ENCODE measurements at regions not wholly inside any gene's neighbourhood (a gene's known extent, or its start where the extent isn't known, plus 50 kb on each side); places are given as distances from the start of the nearest gene placed in this dataset.

- Mint-ChIP-seq H3K27me3 (ENCODE audit: insufficient read depth) (peaks cover 64% of the 10 kb centered on the region), H3K36me3 (ENCODE audit: low read depth) (no peaks in the 10 kb centered on the region), H3K4me3 (no peak overlapping the region), H3K9me3 (peaks cover 20% of the 10 kb centered on the region), H3K27ac (no peak overlapping the region), H3K4me1 (peaks cover 37% of the 10 kb centered on the region)
- TF ChIP-seq, protein P1, sequence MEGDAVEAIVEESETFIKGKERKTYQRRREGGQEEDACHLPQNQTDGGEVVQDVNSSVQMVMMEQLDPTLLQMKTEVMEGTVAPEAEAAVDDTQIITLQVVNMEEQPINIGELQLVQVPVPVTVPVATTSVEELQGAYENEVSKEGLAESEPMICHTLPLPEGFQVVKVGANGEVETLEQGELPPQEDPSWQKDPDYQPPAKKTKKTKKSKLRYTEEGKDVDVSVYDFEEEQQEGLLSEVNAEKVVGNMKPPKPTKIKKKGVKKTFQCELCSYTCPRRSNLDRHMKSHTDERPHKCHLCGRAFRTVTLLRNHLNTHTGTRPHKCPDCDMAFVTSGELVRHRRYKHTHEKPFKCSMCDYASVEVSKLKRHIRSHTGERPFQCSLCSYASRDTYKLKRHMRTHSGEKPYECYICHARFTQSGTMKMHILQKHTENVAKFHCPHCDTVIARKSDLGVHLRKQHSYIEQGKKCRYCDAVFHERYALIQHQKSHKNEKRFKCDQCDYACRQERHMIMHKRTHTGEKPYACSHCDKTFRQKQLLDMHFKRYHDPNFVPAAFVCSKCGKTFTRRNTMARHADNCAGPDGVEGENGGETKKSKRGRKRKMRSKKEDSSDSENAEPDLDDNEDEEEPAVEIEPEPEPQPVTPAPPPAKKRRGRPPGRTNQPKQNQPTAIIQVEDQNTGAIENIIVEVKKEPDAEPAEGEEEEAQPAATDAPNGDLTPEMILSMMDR (conservative IDR thresholded peaks at IDR 0.05), result no peak
- Histone ChIP-seq H3K27me3 (ENCODE audit: control insufficient read depth, insufficient read depth, low read length, poor library complexity, severe bottlenecking) (peaks cover 21% of the 10 kb centered on the region), H3K9ac (ENCODE audit: extremely low read depth, low read length, poor library complexity, severe bottlenecking) (no peak overlapping the region), H3K27ac (ENCODE audit: low read depth, low read length) (no peak overlapping the region), H3K9me3 (ENCODE audit: control insufficient read depth, low read length) (no peaks in the 10 kb centered on the region), H3K36me3 (ENCODE audit: control insufficient read depth, insufficient read depth, low read length) (no peaks in the 10 kb centered on the region), H3K4me1 (ENCODE audit: control insufficient read depth, insufficient read depth, low read length) (no peaks in the 10 kb centered on the region), H3K4me3 (ENCODE audit: low read length) (no peak overlapping the region)
- WGBS, 2 experiments (ENCODE audit: insufficient coverage in 1 of 2, insufficient read length in 1 of 2), result 74% methylated on average over 1 of the region's 3 CpGs; no CpG with 5 or more reads in 1 of the 2 experiments
- peak; percentile 59 for DNase-seq
These were observed 67.0 kb upstream of the BCOR start for GRCh38 chrX:40164751-40165150.

GRCh38 chrX:40158036-40158706 lies 60.4 kb upstream of the BCOR start:
- Histone ChIP-seq H3K27ac (ENCODE audit: low read depth, low read length) (no peak overlapping the region), H3K27me3 (ENCODE audit: control insufficient read depth, insufficient read depth, low read length, poor library complexity, severe bottlenecking) (peaks cover 13% of the 10 kb centered on the region), H3K4me1 (ENCODE audit: control insufficient read depth, insufficient read depth, low read length) (no peaks in the 10 kb centered on the region), H3K9ac (ENCODE audit: extremely low read depth, low read length, poor library complexity, severe bottlenecking) (no peak overlapping the region), H3K4me3 (ENCODE audit: low read length) (peak overlapping the region; percentile 73), H3K36me3 (ENCODE audit: control insufficient read depth, insufficient read depth, low read length) (no peaks in the 10 kb centered on the region), H3K9me3 (ENCODE audit: control insufficient read depth, low read length) (no peaks in the 10 kb centered on the region)
- DNase-seq, result peak; percentile 83
- Mint-ChIP-seq H3K4me3 (peak overlapping the region; percentile 66), H3K9me3 (peaks cover 20% of the 10 kb centered on the region), H3K4me1 (peaks cover 18% of the 10 kb centered on the region), H3K27ac (peak overlapping the region; percentile 78), H3K27me3 (ENCODE audit: insufficient read depth) (peaks cover 59% of the 10 kb centered on the region), H3K36me3 (ENCODE audit: low read depth) (no peaks in the 10 kb centered on the region)
- 1% methylated on average over 68 of the region's 68 CpGs; no CpG with 5 or more reads in 1 of the 2 experiments for WGBS, 2 experiments (ENCODE audit: insufficient coverage in 1 of 2, insufficient read length in 1 of 2)
- TF ChIP-seq, protein P1 (conservative IDR thresholded peaks at IDR 0.05), result peak; percentile 68

GRCh38 chrX:40157228-40158035 lies 59.7 kb upstream of the BCOR start:
- no peaks in the 10 kb centered on the region for H3K4me1 ChIP-seq (ENCODE audit: control insufficient read depth, insufficient read depth, low read length)
- peak; percentile 82 for DNase-seq
- no peak overlapping the region for H3K27ac ChIP-seq (ENCODE audit: low read depth, low read length)
- H3K27ac Mint-ChIP-seq, result peak overlapping the region; percentile 58
- no peaks in the 10 kb centered on the region for H3K36me3 ChIP-seq (ENCODE audit: control insufficient read depth, insufficient read depth, low read length)
- H3K4me3 Mint-ChIP-seq, result peak overlapping the region; percentile 66
- TF ChIP-seq, protein P1 (conservative IDR thresholded peaks at IDR 0.05), result no peak
- H3K4me1 Mint-ChIP-seq, result peaks cover 17% of the 10 kb centered on the region
- no peak overlapping the region for H3K9ac ChIP-seq (ENCODE audit: extremely low read depth, low read length, poor library complexity, severe bottlenecking)
- H3K27me3 ChIP-seq (ENCODE audit: control insufficient read depth, insufficient read depth, low read length, poor library complexity, severe bottlenecking), result peaks cover 16% of the 10 kb centered on the region
- H3K9me3 Mint-ChIP-seq, result peaks cover 20% of the 10 kb centered on the region
- no peaks in the 10 kb centered on the region for H3K9me3 ChIP-seq (ENCODE audit: control insufficient read depth, low read length)
- peak overlapping the region; percentile 68 for H3K4me3 ChIP-seq (ENCODE audit: low read length)
- peaks cover 55% of the 10 kb centered on the region for H3K27me3 Mint-ChIP-seq (ENCODE audit: insufficient read depth)
- WGBS, 2 experiments (ENCODE audit: insufficient coverage in 1 of 2, insufficient read length in 1 of 2), result 10 to 25% methylated on average over 9 to 15 of the region's 15 CpGs
- H3K36me3 Mint-ChIP-seq (ENCODE audit: low read depth), result no peaks in the 10 kb centered on the region

Measured in endodermal cell (in vitro differentiated cells).